ENCODE measurements at regions not wholly inside any gene's neighbourhood (a gene's known extent, or its start where the extent isn't known, plus 50 kb on each side); places are given as distances from the start of the nearest gene placed in this dataset.
"Not testable (repeated sequence)": the region's sequence is repeated elsewhere in the genome, so short reads cannot be mapped to it uniquely, and the experiment has no call there.

DNA sequence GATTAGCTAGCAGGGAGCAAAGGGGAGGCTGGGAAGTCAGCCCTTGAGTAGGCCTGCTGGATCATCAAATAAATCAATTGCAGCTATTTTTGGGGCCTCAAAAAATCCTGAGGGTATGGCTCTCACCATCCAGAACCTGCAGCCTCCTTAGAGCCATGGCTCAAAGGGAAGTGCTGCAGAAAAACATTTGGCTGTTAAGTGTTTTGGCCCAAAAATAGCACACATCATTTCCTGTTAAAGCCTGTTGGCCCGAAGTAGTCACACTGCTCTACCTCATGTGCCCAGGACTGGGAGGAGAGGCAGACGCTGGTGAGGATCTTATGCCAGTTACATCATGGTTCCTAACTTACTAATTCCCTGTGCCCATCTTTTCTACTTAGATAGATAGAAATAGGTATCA, 176.8 kb upstream of the PLGLB1 start:
- DNase-seq, result not testable (repeated sequence)

DNA sequence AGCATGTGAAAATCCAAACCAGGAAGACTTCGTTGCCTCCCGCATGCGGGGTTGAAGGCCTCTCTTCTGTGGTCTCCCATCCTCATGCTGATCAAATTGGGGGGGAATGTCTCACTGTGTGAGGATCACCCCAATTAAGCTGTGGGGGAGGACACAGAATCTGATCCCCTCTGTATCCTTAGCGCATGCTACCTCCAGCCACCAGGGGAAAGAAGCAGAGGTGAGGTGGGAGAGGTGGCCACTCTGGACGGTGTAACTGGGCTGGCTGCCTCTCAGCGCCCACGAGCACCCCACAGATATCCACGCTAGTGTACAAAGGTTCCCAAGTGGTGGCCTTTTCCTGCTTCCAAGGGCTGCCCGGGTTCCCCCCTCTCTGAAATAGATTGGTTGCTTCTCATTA, 177.6 kb upstream of the PLGLB1 start:
- DNase-seq, result not testable (repeated sequence)

DNA sequence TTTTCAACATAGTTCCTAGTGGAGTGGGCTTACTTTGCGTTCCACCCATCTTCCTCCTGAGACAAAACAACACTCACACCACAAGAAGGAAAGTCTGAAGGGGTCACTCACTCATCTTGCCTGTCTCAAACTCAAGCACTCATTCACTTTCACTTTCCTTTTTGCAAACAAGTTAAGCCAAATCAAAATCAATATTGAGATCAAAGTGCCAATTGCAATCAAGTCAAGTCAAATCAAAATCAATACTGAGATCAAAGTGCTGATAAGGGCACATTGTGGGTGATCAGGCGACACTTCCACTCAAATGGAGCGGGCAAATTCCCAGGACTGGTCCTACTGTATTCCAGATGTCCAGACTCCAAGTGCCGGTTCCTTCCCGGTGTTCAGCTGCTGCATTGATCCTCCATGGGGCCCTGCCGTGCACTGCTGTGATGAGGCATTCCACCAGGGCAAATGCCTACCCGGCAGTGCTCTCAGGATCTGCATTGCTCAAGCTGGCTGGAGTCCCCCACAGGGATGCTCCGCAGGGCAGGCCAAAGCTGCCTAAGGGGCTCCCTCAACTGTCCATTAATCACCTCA, 183.0 kb upstream of the PLGLB1 start:
- DNase-seq, result not testable (repeated sequence)

DNA sequence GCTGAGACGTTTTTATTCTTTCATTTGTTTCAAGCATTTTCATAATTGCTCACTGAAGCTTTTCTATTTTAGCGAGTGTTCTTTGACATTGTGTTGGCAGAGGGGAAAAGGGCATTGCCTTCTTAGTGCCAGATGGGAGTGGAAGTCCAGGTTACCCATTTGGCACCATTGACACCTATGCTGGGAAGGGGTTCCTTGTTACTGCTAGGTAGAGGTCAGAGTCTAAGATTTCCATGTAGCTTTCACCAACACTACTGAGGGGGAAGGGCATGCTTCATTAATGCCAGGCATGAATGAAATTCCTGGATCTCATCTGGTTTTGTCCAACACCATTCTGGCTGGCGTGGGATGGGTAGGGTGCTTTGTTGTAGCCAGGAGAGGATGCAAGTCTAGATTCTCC, 191.3 kb upstream of the PLGLB1 start:
- not testable (repeated sequence) for DNase-seq

DNA sequence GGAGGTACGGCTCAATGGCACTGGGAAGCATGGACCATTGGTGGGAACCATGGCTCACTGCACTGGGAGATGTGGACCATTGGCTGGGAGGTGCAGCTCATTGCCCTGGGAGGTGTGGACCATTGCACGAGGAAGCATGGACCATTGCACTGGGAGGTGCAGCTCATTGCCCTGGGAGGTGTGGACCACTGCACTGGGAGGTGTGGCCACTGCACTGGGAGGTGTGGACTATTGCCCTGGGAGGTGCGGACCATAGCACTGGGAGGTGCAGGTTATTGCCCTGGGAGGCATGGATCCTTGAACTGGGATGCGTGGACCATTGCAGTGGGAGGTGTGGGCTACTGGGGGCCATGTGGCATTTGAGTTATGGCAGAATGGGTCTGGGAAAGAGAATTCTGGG, 195.4 kb upstream of the PLGLB1 start:
- not testable (repeated sequence) for DNase-seq

DNA sequence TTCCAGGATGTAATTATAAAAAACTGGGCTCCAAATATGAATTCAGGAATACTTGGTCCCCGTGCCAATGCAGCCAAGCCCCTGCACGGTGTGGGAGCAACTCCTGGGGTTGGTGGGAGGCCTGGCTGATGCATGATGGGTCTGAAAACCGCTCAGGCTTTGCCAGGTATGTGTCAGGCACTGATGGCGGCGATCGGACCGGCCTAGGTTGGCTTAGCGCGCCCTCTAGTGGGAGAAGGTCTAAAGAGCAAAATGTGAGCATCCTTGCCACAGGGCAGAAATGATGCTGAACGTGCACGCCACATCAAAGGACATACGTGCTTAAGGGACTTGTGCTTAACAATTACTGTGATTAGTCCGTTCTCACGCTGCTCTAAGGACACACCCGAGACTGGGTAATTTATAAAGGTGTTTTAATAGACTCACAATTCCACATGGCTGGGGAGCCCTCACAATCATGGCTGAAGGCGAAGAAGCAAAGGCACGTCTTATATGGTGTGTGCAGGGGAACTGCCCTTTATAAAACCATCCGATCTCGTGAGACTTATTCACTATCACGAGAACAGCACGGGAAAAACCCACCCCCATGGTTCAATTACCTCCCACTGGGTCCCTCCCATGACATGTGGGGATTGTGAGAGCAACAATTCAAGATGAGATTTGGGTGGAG, 196.2 kb upstream of the PLGLB1 start:
- DNase-seq, result not testable (repeated sequence)

DNA sequence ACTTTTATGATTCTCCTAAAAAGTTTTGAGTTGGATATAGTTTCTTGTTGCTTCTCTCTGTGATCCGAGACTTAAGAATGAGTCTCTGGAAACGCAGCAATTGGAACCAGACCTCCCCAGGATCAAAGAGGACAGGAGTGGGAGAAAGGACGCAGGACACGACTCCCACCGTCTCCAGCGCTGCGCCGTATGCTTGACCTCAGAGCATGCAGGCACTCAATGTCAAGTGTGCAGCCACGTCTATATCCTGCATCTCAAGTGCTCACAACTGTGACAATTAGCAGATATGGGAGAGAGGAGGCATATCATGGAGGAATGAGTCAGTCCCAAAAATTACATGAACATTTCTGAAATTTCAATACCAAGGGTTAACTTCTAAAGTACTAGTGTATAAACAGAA, 199.0 kb upstream of the PLGLB1 start:
- DNase-seq, result not testable (repeated sequence)

DNA sequence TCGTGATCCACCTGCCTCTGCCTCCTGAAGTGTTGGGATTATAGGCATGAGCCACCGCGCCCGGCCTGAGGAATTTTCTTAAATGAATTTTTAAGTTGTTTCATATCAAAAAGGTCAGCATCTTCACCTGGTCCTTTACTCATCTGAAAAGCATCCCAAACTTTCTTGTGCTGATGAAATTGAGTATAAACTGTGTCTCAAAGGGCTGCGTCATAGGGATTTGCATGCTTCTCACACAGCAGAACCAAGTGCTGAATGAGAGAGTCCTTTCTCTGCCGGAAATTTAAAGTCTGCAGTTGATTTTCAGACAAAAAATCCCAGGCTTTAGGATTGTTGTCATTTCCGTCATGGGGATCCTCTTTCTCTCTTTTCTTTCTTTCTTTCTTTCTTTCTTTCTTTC, 200.5 kb upstream of the PLGLB1 start:
- DNase-seq, result not testable (repeated sequence)

DNA sequence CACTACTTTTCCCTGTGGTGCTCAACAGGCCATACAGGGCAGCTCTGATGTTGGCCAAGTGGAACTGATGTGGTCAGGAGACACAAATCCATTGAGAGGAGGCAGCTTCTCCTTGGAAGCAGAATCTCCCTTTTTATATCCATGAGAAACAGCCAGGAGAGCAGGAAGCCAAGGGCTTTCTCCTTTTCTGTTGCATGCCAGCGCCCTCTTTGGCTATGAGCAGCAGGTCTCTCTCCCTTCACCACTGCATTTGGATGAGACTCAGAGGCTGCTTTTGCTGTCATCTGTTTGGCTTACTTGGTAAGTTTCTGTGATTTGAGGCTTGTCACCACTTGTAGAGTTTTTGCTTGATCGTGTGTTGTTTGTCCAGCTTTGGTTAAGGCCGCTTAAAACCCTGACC, 202.2 kb upstream of the PLGLB1 start:
- DNase-seq, result not testable (repeated sequence)

DNA sequence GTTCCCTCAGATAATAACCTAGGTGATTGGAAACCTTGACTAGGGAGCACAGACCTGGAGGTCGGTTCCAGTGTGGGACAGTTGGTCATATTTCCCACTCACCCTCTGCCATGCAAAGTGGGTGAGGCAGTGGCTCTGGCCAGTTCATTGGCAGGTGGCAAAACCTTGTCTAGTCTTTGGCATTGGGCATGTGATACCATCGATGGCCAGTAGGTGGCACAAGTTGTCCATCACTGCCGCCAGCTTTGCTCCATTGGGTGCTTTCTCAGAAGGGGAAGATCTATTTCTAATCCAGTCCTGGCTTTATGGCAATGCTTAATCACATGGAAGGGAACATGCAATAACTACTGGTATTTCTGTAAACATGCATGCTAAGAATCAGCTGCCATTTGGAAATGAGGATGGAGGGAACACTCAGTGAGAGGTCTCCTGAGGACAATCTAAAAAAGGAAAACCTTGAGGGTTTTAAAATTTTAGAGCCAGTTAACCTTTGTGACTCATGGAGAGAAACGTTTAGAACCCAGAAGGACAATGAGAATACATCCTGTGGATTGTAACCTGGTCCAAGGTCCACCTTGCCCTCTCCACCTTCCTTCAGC, 207.5 kb upstream of the PLGLB1 start:
- DNase-seq, result not testable (repeated sequence)

DNA sequence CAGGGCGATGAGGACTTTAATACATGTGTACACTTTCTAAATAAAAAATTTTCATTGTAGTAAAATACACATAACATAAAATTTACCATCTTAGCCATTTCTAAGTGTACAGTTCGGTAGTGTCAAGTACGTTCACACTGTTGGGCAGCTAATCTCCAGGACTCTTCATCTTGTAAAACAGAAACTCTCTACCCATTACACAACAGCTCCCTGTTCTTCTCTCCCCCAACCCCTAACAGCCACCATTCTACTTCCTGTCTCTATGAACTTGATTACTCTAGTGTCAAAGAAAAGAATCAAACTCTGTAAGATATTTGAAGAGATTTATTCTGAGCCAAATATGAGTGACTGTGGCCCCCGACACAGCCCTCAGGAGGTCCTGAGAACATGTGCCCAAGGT, 208.3 kb upstream of the PLGLB1 start:
- not testable (repeated sequence) for DNase-seq

DNA sequence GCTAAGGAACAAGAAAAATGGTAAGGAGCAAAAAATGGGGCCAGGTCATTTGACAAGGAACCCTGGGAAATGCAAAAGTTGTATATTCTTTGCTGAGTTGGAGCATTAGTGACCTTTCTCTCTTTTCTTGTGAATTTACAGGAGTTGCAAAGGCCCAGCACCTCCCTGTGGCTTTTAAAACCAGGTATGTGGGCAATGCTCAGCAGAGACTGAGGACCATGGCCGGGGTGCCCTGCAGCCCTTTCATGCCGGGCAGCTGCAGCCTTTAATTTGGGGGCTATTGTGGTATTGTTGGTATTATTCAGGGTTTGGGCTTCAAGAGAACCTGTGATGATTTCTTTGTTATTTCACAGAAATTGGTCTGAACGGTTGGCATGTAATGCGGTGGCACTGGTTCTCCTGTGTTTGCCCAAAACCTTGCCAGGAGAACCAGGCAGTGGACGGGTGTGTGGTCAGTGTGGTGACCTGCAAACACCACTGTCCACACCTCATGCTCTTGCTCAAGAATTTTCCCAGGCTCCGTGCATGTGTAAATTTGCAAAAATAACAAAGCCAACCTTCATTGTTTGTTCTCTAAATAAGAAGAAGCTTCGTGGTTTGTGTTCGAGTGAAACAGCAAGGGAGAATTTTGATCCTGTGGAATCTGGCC, 213.8 kb upstream of the PLGLB1 start:
- DNase-seq, result not testable (repeated sequence)

DNA sequence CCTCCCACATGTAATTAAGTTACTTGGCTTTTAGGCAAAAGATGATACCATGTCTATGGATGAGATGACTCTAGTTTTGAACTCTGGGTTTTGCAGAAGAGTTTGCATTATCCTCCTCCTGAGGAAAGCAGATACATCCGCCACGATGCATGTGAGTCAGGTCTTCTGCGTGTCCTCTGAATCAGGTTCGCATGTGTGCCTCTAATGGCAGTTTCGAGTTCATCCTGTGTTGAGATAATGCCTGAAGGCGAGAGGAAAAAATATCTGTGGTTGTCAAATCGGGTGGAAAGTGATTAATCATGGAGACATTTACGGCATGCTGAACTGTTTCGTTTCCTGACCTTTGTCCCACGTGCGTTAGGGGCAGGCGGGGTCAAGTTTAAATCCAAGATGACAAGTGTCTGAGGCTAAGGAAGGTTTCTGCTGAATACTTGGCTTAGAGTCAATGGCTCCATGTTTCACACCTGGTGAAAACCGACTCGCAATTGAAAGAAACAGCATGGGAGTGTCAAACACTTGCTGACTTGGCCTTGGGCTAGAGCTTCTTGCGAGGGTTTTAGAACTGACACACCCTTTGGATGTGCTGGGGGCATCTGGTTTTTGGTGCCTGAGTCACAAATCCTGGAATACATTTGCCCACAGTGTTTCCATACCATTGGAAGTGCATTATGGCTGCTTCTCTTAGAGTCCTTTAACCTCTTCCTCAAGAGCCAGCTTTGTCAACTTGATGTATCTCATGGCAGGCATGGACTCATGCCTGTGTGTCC, 216.1 kb upstream of the PLGLB1 start:
- DNase-seq, result not testable (repeated sequence)

DNA sequence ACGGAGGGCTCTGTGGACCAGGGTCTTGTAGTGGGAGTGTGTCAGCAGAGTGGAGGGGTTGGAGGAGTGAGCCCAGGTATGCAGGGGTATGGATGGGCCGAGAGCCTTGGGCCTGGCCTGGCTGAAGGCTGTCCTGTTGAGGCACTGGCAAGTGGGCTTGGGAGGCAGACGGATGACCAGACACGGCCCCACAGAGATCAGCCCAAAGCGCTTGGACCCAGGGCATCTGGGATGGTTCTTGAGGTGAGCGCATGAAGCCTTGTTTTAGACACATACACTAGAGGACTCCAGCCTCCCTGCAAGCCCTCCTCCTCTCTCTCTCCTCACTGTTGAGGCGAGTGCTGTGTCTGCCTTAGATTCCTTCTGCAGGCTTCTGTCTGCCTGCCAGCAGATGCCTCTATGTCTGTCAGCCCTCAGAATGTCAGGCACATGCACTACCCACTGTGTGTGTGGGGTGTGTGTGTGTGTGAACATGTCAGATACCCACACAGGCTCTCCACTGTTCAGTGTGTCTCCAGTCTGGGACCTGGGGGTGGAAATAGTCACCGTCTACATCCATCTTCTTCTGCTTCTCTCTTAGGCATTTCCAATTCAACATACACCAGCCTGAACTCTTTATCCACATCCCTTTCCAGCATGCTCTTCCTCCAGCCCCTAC, 218.0 kb upstream of the PLGLB1 start:
- DNase-seq, result not testable (repeated sequence)

DNA sequence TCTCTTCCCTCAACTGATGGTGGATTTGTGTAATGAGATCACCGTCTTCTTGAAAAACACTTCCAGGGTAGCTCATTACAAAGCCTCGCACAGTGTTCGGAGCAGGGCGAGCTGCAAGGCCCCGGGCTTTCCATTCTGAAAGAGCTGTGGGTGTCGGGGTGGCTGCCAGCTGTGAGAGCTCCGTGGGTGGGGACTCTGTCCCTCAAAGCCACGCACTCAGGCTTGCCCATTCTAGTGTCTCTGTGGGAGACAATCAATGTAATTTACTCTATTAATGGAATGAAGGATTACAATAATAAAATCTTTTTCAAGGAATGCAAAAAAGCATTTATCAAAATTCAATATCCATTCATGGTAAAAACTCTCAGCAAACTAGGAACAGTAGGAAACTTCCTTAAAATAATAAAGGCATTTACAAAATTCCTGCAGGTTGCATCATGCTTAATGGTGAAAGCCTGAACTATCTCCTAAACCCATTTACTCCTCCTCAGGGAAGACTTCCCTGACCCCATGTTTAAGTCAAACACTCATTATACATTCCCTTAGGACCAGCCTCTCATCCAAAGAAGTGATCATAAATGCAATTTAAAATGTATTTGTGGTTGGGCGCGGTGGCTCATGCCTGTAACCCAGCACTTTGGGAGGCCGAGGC, 224.5 kb upstream of the PLGLB1 start:
- not testable (repeated sequence) for DNase-seq

DNA sequence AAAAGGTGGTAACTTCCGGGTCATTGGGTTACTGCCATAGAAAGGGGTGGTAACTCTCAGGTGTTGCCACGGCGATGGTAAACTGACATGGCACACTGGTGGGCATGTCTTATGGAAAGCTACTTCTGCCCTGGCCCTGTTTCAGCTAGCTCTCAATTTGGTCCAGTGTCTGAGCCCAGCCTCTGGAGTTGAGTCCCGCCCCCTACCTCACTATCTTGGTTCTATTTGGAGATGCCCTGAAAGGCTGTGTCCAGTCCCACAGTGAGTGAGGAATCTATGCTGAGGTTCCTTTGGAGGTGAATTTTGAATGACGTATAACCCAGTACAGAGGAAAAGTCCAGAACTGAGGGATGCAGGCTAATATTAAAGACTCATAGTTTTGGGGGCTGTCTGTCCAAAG, 230.4 kb upstream of the PLGLB1 start:
- DNase-seq, result not testable (repeated sequence)

DNA sequence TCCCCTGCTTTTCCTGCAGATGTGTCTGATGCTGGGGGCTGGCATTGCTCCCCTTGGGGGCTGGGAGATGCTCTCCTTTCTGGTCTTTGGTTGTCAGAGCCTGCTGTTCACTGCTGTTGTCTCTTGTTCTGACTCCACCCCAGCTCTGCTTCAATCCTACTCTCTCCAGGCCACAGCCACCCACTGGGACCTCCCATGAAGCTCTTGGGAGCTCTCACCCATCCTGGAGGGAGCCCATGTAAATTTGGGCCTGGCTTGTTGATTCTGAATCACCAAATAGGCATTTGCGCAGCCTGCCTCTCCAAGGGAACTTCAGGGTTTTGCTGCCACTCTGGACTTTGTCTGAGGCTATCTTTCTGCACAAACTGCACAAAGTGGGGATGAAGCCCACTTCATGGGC, 232.9 kb upstream of the PLGLB1 start:
- DNase-seq, result not testable (repeated sequence)

DNA sequence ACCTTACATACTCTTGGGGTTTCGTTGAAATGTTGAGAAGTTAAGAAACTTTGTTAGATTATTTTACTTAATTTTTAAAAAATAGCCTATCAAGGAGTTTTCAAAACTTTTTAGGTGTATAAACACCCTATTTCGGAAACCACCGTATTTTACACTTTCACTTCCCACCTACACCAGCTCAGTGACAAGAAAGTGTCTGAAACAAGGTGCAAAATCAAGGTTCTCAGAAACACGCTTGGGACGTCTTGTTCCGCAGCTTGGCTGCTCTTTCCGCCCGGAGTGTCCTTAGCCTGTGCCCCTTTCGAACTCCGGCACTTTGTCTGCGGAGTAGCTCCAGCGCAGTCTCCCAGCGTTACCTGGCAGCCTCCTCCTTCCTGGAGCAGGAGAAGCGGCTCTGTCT, 233.8 kb upstream of the PLGLB1 start:
- DNase-seq, result not testable (repeated sequence)

DNA sequence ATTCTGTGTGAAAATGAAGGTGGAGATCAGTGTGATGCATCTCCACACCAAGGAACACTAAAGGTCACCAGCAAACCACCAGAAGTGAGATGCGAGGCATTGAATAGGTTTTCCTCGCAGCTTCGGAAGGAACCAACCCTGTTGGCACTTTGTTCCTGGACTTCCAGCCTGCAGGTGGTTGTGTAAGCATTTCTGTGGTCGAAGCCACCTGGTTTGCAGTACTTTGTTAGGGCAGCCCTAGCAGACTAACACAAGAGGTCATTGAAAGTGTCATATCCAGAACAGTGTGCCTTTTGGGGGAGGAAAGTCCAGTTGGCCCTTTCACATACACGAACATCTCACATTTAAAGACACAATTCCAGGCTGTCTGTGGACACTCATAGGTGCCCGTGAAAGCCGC, 237.2 kb upstream of the PLGLB1 start:
- not testable (repeated sequence) for DNase-seq

DNA sequence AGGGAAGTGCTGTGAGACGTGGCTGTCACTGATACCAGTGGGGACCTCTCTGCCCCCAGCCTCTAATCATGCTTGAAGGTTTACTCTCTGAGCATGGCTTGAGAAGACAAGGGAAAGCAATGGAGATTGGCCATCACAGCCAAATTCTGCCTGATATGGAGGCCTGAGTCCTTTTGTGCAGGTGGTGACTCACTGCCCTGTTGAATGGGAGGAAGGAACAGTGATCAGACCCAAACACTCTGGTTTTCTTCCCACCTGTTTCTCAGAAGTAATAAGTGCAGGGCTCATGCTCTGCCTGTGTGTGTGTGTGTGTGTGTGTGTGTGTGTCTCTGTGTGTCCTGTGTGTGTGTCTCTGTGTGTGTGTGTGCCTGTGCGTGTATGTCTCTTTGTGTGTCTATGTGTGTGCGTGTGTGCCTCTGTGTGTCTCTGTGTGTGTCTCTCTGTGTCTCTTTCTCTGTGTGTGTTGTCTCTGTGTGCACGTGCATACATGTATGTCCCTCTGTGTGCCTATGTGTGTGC, 240.6 kb upstream of the PLGLB1 start:
- not testable (repeated sequence) for DNase-seq

DNA sequence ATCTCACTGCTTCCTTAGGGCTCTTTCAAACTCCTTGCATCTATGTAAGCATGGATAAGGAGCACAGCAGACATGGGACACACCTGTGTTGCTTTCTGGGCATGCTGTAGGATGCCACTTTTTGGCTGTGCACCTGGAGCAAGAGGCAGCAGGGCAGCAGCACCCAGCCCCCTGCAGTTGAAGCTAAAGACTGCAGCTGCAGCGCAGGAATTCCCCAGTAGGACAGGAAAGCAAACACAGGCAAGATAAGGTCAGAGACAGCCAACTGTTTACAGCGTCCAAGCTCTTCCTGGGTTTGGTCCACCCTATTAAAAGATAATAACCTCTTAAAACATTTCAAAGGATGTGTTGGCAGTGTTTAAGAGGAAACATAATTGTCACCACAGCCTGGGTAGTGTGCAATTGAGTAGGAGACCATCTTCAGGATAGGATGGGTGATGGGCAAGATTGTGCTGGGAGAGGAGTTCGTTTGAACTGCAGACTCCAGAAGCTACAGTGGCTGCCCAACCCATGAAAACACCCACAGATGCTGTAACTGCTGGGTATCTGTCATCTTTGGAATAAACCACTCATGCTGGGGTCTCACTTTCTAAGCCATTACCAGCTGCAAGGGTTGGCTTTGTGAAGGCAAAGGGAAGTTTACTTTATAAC, 242.3 kb upstream of the PLGLB1 start:
- not testable (repeated sequence) for DNase-seq
